T-helper 2 cell (primary cell): ENCODE measurements at regions not wholly inside any gene's neighbourhood (a gene's known extent, or its start where the extent isn't known, plus 50 kb on each side); places are given as distances from the start of the nearest gene placed in this dataset.

Source experiments
- DNase-seq, 5 experiments: peaks; one replicate each; pipeline versions ENCODE4 v3.0.0 to v3.0.0-alpha.2; 2012 to 2022

DNA sequence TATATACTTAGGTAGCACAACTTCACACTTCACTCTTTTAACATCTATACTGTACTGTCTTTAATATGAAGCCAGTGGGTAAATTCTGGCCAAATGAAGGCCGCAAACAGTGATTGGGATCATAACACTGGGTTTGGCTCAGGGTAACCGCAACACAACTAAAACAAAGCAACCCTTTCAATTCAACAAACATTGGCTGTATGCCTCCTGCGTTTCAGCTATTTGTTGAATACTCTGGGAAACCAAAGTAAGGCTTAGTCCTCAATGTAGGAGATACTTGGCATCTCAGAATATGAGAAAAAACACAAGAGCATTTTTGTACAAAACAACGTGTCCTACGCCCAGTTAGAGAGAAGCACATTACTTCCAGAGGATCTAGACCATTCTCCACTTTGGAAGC is 693.3 kb upstream of the KLHL29 start:
- DNase-seq: no peak

DNA sequence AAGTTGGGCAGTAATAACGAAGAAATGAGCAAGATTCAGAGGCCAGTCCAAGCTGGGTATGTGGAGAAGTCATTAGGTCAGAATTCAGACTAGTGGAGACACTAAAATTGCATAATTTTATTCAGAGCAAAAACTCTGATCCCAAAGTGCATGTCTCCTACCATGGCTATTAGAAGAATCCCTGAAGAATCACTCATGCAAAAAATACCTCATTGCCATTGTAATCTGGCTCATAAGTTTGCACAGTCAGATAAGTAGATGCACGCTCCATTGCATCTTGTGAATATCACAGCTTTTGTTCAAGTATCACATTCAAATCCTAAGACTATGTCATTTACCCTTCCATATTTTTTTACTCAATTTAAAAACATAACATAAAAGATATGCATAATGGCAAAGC is 692.2 kb upstream of the KLHL29 start:
- DNase-seq: no peak

DNA sequence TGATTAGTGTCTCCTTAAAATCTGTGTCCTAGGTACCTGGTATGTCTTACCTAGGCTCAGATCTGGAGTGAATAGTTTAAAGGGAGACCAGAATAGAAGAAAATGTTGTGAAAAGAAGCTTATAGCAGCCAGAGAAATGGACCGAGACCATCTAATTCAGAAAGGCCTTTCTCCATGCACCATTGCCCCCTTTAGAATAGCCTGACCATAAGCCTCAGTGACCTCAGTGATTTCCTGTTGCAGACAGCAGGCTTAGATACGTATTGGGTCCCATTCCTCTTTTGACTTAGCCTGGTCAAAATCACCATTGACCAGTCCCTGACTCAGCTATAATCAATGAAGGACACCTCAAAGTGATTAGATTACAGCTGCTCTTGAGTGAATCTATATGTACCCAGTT is 690.7 kb upstream of the KLHL29 start:
- DNase-seq: no peak

DNA sequence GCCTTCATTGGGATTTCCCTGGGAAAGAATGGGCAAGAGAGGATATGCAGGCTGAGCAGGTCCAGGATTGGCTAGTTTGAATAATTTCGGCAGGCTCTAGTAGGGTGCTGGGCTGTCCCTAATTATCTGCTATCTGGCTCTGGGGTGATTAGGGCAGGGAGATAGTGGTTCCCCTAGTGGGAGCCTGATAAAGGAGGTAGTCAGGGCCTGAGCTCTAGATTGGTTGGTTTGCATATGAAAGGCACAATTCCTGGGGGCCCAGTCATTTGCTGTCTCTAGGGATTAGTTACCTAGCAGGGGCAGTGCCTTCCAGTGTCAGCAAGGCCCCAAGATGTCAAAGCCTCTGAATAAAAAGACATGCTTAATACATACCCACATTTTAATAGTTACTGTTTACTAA is 690.1 kb upstream of the KLHL29 start:
- DNase-seq: no peak

DNA sequence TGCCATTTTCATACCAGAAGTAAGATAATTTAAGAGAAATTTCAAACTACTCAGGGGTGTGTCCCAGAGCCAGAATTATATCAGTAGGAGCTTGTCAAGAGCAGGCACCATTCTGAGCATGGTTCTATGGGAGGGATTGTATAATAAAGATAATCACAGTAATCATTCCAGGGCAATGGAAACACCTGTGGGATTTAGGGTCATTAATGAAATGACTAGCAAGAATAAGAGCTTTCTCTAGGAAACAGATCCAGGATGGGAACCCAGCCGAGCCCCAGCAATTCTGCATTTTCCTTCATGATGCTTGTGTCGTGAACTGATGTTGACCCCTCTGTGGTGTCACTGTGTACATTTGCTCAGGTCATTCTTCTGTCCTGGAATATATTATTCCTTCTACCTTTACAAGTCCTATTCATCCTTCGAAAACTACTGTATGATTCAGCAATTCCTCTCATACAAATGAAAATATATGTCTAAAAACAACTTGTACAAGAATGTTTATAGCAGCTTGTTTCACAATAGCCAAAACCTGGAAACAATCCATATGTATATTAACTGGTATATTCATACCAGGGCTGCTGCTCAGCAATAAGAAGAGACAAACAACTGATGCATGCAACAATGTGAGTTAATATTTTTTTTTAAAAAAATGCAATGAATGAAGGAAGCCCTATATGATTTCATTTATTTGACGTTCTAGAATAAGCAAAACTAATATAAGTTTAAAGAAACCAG is 687.8 kb upstream of the KLHL29 start:
- DNase-seq: no peak

DNA sequence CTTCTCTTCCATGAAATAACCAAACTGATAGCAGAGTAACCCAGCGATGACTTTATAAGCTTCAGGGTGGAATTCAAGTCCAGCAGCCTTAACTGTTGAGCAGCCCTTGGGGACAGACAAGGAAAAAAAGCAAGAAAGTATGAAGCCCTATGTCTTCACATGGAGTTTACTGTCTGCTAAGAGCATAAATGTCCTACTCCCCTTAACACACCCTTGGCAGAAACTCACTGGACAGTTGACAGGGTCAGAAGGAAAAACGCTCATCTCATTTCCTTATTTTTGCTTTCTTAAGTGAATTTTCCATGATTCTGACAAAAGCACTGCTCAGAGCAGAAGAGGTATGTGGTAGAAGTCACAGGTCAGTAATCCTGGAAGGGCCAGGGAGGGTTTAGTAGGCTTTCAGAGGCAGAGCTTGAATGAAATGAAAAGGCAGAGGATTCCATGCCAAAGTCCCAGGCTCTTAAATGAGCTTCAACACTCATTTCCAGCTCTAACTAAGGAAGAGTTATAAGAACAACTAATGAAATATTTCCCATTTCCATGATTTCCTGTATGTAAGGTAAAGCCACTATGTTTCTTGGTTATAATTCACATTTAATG is 683.3 kb upstream of the KLHL29 start:
- DNase-seq: no peak

DNA sequence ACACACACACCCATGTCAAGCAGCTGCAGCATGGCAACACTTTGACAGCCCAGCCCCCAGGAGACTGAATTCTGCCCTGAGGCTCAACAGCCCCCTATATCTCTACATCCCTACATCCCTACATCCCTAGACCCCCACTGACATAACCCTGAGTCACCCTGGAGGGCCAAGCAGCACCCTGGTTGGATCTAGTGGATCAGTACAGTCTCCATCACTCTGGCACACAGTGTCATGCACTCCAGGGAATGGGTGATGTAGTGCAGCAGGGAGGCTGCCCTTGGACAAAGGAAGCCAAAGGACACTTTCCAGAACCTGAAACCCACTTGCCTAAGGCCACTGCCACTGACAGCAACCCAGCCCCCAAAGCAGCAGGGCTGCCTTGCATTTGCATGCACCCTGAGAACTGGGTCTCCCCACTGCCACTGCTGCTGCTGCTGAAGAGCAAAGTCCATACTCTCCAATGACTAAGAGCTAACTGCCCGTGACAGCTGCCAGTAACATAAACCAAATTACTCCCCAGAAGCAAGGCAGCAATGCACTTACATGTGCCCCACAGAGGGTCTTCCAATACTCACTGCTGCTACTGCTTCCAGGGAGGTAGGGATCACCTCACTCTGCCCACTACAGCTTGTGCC is 681.6 kb upstream of the KLHL29 start:
- no peak for DNase-seq

DNA sequence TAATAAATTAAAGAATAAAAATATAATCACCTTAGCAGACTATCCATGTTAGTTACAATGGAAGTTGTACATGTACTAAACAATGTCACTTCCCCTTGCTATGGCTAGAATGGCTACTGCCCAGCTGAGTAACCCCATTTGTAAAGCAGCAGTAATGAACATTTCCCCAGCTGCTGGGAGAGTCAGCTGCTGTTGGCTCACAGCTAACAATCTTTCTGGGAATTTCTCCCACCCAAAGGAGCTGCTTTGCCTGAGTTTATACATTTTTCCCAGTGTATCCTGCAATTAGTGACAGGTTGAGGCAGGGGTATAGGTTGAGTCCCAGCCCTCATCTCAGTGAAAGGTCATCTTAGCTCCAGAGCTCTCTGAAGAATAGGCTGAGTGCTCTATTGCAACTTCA is 665.6 kb upstream of the KLHL29 start:
- DNase-seq: no peak

DNA sequence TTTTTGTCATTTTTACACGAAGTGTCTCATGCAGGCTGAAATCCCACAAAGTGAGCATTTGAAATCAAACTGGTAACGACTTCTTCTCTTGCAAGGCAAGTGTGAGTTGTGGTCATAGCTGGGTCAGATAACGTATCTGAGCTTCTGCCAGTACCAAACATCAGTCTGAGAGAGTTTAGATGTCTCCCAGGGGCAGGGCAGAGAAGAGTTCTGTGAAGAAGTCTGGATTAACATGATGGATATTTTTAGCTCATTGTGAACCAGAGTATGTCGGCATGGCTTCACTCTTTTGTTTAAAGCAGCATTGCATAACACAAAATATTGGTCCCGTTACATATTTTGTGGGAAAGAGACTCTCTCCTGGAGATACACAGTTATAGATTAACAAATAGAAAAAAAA is 655.5 kb upstream of the KLHL29 start:
- no peak for DNase-seq

DNA sequence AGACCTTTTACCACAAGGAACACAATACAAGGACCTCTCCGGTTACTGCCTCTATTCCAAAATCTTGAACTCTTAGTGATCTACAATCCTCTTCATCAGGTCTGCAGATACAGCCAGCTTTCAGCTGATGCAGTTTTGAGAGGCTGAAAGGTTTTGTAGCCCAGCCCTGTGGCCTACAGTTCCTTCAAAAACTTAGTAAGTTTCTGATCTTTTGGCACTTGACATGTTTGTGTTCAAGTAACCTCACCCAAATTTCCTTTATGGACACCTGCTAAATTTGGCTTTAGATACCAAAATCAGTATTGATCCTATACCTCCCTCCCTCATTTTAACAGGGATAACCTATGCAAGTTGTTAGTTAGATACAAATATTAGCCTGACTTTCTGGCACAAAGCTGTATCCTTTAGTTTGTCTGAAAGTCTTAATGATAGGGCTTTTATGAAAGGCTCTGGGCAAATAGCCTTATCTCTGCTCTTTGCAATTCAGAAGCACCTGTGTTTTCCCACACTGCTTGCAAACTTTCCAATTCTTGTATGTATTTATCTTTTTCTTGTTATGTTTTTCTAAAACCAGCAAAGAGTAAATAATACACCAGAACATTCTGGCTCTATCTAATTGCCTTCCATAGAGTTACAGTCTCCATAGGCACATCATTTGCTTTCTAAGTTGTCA is 650.5 kb upstream of the KLHL29 start:
- DNase-seq: no peak

DNA sequence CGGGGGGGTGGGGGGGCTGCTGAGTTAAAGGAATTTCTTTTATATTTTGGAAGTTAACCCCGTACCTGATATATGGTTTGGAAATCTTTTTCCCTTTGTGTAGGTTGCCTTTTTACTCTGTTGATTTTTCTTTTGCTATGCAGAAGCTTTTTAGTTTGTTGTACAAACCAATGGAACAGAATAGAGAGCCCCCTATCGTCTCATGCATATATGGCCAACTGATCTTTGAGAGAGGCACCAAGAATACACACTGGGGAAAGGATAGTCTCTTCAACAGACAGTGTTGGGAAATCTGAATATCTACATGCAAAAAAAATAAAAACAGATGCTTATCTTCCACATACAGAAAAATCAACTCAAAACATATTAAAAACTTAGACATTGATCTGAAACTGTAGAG is 647.8 kb upstream of the KLHL29 start:
- no peak for DNase-seq

DNA sequence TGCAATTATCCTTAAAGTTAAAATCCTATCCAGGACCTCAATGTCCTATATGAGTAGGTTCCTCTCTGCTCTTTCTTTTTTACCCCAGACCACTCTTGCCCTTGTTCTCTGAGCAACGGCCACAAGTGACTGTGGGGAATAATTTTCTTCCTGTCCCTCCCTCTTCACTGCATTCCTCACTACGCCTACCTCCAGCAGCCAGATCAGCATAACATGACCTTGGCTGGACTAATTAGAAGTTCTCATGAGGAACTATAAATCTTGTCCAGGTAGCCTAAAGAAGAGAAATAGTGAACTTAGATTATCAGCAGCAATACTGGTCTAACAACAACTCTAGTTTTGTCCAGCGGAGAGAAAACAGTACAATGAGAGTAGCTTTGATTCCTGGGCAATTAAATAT is 643.8 kb upstream of the KLHL29 start:
- DNase-seq: no peak

DNA sequence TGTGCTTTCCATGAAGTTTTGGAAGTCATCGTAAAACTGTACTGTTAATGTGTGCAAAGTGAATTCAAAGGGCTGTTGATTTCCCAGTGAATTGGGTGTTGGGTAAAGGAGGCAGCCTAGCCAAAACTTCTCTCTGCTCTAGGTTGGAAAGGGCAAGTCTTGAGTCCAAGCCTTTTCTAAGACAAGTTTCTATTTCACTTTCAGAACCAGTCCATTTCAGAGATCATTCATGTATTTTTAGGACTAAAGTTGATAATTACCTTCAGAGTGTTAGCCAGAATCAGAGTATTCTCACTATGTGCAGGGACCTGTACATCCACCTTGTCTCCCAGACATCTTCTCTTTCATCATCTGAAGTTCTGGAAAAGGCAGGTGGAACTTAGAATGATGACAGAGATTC is 636.1 kb upstream of the KLHL29 start:
- no peak for DNase-seq

DNA sequence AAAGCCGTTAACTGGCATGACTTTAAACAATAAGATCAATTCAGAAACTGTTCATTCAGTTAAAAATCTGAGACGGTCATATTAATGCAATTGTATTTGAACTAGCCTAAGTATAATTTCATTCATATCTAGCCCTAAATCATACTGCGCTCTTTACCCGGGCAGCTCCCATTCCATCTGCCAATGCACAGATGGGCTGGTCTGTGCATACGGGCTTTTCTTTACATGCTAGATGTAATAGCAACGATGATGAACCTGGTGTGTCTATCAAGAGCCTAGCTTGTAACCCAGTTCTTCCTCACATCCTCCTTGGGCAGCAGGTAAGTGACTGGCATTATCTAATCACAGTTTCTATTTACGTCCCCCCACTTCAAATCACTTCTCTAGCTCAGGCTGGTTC is 631.5 kb upstream of the KLHL29 start:
- DNase-seq: no peak

DNA sequence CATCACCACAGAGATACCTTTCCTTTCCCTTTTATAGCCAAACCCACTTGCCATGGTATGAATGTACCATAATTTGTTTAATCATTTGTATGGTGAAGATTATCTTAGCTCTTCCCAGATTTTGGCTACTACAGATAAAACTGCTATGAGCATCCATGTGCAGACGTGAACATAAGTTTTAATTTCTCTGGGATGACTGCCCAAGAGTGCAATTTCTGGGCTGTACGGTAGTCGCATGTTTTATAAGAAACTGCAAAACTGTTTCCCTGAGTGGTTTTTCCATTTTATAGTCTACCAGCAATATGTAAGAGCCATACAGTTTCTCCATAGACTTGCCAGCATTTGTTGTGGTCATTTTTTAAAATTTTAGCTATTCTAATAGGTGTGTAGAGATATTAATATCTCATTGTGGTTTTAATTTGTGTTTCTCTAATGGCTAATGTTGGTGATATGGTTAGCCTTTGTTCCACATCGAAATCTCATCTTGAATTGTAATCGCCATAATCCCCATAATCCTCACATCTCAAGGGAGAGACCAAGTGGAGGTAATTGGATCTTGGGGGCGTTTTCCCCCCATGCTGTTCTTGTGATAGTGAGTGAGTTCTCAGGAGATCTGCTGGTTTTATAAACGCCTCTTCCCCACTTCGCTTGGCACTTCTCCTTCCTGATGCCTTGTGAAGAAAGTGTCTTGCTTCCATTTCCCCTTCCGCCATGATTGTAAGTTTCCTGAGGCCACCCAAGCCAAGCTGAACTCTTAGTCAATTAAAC is 628.5 kb upstream of the KLHL29 start:
- no peak for DNase-seq

DNA sequence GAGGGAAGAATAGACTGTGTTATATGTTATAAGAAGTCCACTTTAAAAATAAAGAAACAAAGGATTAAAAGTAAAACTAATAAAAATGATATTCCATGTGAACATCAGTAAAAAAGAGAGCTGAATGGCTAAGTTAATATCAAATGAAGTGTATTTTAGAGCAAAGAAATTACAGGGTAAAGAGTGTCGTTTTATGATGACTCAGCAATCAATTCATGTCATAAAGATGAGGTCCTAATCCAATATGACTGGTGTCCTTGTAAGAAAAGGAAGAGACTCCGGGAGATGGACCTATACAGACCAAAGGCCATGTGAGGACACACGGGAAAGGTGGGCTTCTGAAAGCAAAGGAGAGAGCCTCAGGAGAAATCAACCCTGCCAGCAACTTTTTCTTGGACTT is 615.5 kb upstream of the KLHL29 start:
- no peak for DNase-seq

DNA sequence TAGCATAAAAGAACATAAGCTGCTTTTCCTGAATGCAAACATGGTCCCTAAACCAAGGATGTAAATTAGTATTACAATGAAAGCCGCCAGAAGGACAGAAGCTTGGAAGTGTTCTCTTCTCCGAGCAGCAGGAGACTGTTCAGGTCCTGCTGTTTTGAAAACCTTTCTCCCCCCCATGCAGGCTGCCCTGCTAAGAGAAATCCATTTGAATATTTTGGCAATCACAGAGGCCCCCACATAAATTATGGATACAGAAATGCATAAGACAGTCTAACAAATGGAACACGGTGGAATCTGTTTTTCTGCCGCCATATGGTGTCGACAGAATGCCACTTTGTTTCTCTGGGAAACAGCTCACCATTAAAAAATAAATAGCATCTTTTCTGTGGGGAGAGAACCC is 600.4 kb upstream of the KLHL29 start:
- DNase-seq: no peak

DNA sequence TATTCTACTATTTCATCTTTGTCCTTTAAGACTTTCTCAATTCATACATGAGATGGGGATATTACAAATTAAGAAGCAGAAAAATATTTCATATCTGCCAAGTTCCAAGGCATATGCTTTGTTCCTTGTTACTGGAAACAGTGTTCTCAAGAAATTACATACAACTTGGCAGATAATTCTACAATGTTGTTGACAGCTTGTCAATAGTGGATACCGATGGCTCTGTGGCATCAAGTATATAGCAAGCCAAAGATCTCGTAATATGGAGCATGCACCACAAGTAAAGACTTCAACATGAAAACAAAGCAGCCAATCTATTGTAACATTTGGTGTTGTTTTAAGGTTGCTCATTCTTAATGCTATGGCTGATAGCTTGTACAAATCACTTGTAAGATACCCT is 598.2 kb upstream of the KLHL29 start:
- no peak for DNase-seq

DNA sequence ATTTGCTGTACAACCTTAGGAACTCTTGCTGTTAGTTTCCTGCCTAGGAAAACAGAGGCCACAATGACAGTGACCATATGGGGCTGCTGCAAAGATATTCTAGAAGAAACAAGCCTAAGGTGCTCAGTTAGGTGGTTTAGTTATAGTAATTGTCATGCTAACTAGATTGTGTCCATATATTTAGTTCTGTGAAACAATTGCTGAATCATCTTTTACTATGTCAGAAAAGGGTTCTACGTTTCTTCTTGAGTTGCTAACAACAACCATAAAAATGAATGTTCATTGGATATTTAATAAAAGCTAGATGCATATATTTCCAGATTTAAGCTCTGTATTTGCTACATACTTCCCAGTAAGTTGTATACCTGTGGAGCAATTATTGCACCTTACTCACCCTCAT is 597.2 kb upstream of the KLHL29 start:
- no peak for DNase-seq

DNA sequence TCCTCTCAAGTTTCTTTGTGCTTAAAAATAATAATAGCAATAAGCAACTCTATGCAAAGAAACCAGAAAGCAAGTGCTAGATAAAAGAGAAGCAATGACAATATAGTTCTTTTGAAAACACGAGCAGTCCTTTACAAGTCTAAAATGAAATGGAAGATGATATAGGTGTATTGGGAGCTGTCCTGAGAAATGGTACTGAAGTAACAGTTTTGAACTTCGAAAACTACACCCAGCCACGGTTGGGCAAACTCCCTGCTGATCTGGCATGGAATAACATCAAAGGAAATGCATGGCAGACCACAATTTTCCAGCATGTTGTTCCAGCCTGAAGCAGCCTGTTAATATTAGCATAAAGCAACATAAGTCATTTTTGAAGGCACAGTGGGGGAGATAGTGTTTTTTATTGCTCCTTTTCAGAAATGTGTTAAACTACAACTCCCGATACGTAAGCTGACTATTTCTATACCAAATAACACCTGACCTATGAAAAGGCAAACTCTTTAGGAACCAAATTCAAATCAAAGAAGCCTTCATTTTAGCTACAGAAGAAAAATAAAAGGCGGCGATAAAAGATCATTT is 596.1 kb upstream of the KLHL29 start:
- no peak for DNase-seq

DNA sequence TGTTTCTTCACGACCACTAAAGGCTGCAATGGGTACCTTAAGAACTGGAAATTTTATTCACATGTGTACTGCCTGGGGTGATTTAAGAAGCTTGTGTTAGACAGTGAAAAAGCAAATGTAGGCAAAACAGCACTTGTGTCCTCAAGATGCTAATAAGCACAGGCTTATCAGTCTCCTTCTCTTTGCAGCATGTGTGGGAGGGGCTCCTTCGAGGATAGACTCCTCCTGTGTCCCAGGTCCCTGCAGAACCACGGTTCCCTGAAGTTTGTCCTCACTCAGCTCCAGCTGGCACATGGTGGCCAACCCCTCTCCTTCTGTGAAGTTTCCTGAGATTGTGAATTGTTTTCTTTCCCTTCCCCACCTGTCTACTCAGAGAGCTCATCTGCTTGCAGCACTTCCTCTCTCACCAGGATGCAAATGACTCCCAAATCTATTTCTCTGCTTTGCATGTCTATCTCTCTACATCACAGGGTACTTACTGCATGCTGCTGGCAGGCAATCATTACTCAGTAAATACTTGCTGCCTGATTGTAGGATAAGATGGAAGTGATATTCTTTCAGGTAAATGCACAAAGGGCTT is 589.6 kb upstream of the KLHL29 start:
- DNase-seq: no peak

DNA sequence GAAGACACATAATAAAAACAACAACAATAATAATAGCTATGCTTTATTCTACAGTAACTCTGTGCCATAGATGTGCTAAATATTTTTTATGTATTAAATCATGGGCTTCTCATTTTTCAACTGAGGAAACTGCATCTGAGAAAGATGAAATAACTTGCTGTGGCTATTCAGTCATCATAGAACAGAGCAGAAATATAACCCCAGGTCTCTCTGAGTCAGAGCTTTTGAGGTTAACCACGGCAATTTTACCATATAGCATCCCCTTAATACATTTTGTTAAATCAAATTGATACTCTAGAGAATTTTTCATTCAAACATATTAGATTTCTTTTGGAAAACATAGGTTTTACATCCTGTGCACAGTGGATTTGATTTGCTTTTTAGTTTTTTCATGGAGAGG is 586.6 kb upstream of the KLHL29 start:
- DNase-seq: no peak
